GM19025 (cell line): ENCODE measurements at regions not wholly inside any gene's neighbourhood (a gene's known extent, or its start where the extent isn't known, plus 50 kb on each side); places are given as distances from the start of the nearest gene placed in this dataset.
"Not testable (repeated sequence)": the region's sequence is repeated elsewhere in the genome, so short reads cannot be mapped to it uniquely, and the experiment has no call there.

Experiments used
- ATAC-seq: cut with Tn5 transposase; IDR thresholded peaks from one replicate; pipeline ENCODE4 v1.9.1; 2021; ENCODE audit warnings: mild to moderate bottlenecking, low read depth, moderate library complexity; ENCODE audit not compliant: unreplicated experiment

DNA sequence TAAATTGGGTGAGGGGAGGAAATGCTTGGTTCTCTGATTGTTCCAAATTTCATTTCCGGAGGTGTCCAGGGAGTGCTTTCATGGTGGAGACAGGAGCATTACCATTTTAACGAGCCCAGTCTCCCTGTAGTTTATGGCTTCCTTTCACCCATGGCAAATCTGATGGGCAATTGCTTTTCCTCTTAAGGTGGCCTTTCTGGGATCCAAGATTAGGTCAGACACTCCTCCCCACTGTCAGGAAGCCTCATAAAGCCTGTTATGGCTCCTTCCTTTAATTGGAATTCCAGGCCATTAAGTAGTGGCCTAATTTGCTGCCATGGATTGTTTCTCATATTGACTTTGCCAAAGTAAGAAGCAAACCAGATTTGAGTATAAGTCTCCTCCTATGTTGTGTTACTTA, 157.8 kb downstream of the PDCD6IP start:
- ATAC-seq: no peak

DNA sequence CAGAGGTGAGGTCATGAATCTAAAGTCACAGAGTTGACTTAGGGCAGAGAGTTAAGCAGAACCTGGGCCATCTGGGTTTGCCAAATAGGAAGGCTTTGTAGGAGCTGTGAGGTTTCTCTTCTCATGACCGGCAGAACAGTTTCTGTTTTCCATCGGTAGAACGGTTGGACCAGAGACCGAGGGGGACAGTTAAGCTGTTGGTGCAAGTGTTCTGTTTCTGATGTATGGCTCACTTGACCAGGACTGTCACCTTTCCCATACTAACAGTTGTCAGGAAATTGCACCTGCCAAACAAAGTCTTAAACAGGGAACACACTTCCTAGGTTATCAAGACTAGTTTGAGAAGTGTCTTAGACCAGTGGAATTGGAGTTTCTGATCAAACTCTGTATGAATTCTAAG, 158.3 kb downstream of the PDCD6IP start:
- no peak for ATAC-seq

DNA sequence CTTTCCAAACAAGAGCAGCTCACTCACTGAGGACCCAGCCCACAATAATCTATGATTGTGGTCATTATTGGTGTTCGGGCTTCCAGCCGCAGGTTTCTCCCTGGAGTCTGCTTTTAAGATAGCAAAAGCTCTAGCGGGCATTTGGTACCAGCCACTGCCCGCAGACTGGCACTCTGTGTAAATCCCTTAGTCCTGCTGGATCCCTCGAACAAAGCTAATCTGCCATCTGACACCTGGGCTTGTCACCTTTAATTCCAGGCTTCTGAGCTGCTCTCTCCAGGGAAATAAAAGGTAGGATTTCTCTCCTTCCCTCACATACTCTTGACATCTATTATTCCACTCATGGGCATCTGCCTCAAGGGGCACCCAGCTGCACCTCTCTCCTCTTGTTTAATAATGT, 158.7 kb downstream of the PDCD6IP start:
- no peak for ATAC-seq

DNA sequence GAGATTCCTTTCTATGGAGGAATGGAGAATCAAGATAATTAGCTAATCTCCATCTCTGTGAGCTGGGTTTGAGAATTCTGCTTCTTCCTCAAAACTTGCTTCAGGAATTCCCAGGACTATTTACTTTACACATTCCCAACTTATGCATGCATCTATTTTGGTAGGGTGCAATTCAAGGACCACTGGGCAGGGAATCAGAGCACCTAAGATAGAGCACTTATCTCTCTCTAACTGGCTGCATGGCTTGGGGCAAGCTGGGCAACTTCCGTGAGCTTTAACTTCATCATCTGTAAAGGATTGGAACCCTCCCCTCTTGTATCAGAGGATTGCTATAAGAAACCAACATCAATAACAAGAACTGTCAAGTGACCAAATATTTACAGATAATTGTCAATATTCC, 160.2 kb downstream of the PDCD6IP start:
- ATAC-seq: no peak

DNA sequence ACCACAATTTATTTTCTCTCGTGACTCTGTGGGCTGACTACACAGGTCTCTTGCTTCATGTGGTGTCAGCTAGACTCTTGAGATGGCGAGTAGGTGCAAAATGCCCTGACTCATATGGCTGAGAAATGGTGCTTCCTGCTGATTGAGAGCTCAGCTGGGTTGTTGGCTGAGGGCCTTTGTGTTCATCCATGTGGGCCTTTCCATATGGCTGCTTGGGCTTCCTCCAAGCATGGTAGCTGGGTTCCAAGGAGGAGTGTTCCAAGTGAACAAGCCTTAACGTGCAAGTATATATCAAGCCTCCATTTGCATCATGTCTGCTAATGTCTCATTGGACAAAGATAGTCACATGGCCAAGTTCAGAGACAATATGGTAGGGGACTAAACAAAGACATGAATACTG, 164.0 kb downstream of the PDCD6IP start:
- ATAC-seq: no peak

DNA sequence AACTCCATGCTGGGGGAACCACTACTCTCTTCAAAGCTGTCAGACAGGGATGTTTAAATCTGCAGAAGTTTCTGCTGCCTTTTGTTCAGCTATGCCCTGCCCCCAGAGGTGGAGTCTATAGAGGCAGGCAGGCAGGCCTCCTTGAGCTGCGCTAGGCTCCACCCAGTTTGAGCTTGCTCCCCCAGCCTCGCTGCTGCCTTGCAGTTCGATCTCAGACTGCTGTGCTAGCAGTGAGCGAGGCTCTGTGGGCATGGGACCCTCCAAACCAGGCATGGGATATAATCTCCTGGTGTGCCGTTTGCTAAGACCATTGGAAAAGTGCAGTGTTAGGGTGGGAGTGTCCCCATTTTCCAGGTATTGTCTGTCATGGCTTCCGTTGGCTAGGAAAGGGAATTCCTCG, 171.8 kb downstream of the PDCD6IP start:
- ATAC-seq: not testable (repeated sequence)

DNA sequence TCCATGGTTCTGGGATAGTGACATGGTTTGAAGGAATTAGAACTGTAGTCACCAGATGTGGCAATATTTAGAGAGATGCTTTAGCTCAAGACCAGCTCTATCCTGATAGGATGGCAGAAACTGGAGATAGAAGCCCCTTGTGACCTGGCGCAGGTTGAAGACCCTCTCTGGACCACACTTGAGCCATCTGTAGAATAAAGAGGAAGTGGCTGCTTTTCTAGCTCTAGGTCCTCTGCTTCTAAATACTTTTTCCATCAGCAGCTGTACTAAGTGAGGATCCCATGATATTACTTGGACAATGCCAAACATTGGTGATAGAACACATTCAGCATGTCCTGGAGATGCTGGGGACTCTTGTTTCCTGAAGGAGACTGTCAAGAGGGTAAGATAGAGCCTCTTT, 172.6 kb downstream of the PDCD6IP start:
- no peak for ATAC-seq

DNA sequence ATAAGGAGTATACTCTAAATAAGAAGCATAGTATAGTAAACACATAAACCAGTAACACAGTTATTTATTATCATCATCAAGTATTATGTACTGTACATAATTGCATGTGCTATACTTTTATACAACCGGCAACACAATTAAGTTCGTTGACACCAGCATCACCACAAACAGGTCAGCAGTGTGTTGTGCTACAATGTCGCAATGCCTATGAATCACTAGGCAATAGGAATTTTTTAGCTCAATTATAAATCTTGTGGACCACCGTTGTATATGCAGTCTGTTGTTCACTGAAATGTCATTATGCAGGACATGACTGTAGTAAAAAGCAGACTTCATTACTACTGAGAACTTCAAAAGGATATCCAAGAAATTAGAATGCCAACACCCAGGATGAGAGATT, 177.0 kb downstream of the PDCD6IP start:
- no peak for ATAC-seq

DNA sequence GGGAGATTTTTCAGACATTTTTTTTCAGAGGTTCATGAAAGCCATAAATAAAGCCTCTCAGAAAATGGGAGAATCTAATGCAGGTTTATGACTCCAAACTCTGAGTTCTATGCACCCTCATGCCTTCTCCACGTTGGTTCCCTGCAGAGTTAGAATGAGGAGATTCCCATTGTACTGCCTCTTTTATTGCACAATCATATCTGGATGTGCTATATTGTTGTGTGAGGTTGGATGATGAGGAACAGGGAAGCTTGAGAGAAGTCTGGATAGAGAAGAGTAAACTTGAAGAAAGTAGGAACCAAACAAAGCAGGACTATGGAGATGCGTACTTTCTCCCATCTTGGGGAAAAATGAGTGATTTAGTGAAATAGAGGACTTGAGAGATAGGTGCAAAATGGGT, 178.8 kb downstream of the PDCD6IP start:
- no peak for ATAC-seq

DNA sequence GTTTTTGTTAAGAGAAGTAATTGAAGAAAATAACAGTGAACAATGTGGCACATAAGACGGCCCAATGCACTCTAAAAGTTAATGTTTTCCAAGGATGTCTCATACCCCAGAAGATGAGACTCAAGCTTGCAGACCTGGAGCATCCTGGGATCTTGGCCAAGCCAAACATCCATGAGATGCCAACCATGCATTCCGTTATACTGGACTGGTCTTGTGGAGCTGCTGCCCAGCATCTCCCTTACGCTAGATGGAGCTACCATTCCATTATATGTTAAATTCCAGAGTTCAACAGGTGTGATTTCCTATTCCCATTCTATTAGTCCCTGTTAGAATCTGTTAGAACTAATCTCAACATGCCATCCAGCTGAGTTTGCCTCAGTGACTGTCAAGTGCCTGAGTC, 181.8 kb downstream of the PDCD6IP start:
- ATAC-seq: no peak

DNA sequence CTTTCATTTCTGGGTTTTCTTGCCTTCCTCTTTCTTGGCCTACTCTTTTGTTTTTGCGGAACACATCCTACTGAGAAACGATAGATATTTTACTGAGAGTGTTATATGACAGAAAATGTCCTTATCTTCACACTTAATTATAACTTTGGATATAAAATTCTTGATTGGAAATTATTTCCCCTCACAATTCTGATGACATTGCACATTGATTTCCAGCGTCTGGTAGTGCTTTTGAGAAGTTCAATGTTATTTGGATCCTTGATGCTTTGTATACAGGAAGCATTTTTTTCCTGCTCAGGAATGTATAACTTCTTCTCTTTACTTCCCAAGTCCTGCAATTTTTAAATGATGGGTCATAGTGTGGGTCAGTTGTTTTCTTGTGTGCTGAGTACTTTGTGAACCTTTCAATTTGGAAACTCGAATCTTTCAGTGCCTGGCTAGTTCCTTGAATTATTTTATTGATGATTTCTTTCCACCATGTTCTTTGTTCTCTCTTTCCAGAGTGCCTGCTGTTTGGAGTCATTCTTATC, 183.9 kb downstream of the PDCD6IP start:
- ATAC-seq: no peak

DNA sequence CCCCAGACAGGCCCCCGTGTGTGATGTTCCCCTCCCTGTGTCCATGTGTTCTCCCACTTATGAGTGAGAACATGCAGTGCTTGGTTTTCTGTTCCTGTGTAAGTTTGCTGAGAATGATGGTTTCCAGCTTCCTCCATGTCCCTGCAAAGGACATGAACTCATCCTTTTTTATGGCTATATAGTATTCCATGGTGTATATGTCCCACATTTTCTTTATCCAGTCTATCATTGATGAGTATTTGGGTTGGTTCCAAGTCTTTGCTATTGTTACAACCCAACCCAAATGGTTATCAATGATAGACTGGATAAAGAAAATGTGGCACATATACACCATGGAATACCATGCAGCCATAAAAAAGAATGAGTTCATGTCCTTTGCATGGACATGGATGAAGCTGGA, 184.5 kb downstream of the PDCD6IP start:
- not testable (repeated sequence) for ATAC-seq

DNA sequence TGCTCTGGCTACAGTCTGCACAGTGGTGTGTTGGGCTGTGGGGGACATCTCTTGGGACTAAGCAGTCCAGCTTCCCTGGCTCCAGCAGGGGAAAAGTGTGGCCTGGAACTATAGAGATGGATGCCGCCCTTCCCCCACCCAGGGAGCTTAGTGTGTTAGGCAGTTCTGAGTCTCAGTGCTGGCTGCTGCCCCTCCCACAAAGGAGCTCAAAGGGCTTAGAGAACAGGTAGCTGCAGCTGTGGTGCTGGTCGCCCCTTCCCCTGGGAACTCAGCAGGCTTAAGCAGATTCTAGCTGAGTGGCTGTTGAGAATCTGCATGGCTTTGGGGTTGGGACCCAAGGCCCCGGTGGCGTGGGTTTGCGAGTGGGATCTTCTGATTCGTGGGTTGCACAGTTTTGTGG, 190.8 kb downstream of the PDCD6IP start:
- ATAC-seq: no peak

DNA sequence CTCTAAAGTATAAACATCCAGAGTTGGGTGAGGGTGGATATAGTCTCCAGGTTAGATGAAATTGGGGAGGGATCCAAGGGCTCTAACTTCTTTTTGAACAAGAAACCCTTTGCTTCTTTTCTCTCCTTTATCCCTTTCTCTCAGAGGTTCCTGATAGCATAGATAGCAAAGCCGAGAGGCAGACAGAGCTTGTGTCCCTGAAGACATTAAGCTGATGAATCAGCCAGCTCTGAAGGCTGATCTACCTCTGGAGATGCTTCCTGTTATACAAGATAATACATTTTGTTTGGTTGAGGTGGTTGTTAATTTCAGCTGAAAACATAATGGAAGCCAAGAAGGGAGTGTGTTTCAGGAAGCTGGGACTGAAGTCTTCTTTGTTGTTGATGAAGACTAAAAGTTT, 193.2 kb downstream of the PDCD6IP start:
- ATAC-seq: no peak

DNA sequence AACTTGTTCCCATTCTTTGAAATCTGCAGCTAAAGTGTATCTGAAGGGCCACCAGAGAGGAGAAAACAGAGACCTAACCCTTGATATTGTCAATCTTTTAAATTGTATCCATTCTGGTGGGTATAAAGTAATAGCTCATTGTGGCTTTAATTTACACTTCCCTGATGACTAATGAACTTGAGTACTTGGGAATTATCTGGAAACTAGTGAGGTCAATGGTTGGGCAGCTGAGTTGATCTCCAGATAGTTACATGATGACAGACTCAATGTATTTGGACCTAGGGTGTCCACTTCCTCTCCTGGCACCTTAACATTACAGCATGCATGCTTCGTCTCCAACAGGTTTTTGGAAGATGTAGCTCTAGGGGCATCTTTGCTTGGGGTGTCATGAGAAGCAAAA, 195.2 kb downstream of the PDCD6IP start:
- ATAC-seq: no peak

DNA sequence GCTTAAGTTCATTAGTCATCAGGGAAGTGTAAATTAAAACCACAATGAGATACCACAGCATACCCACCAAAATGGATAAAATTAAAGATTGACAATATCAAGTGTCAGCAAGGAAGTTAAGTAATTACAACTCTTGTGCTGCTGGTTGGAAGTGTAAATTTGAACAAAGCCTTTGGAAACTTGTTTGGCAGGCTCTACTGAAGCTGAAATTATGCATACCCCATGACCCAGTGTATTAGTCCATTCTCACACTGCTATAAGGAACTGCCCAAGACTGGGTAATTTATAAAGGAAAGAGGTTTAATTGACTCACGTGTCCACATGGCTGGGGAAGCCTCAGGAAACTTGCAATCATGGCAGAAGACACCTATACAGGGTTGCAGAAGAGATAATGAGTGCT, 196.1 kb downstream of the PDCD6IP start:
- no peak for ATAC-seq

DNA sequence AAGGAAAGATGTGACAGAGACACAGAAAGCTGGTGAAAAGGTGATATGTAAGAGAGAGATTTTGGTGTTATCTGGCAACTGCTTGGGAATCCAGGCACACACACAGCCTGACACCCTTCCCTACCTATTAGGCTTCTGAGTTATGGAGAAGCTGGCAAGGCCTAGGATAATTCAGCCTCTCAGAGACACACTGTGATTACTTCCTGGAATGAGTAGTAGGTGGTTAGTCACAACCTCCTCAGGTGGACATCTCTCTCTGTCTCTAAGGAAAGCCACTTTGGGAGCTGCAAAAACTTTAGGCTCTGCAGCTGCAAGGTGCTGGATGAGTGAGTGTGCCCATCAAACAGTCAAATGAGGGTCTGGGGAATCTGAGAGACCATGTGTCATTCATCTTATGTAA, 201.9 kb downstream of the PDCD6IP start:
- ATAC-seq: no peak

DNA sequence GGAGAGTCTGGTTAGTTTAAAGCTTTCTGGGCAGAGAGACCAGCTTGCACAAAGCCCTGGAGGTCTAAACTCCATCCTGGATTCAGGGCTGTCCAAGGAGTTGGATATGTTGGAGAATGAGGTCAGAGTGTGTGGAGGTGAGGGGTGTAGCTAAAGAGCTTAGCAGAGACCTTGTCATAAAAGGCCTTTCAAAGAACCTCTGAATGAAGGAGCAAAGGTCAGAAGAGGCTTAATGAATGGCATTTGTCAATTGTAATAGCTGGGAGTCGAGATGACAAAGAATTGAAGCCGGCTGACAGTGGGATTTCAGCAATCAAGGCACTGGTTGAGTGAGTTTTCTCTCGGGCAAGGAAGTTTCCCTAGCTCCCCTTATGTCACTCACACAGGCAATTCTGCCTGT, 202.6 kb downstream of the PDCD6IP start:
- ATAC-seq: no peak

DNA sequence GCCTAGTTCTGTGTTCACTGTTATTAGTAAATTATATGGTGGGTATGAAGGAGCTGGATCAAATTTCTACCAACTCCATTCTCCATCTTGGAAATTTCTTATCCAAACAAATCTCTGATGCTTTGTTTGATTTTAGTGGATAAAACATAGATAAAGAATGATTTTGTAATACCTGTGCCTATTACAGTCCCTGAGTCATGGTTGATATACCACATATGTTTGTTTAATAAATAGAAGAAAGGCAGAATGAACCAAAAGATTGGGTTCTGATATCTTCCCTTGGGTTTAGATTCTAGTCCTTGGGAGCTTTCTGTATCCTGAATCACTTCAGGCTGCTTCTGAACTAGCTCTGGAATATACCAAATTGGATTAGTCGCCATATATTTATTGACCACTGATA, 203.6 kb downstream of the PDCD6IP start:
- ATAC-seq: no peak

DNA sequence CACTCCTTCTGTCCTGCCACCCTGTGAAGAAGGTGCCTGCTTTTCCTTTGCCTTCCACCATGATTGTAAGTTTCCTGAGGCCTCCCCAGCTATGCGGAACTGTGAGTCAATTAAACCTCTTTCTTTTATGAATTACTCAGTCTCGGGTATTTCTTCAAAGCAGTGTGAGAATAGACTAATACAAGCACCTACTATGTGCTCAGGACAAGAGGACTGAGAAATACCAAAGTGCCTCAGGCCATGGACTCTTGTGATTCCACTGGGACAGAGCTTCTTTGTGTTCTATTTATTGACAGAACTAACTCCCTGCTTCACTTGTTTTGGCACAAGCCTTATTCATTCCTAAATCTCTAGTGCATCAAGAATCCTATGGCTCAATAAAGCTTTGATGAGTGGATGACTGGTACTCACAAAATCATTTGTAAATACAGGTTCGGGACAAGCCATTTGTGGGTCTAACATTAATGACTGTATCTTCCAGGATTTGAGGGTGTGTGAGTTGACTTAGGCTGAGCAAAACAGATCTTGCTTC, 204.2 kb downstream of the PDCD6IP start:
- ATAC-seq: no peak

DNA sequence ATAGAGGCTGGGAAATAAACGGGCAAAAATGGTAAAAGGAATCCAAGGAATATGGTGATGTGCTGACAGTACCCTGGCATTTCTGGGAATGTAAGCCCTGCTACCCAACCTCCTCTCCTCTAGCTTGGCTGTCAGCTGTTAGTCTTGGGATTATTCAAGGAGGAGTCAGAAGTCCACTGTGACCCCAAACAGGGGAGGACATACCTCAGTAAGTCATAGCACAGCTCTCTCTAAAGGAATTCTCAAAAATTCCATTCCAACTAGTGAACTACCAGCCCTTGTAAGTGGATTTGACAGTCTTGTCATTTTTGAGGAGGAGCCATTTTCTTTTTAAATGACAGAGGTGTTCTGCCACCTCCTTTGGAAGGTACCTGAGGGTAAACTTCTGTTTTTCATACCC, 207.5 kb downstream of the PDCD6IP start:
- no peak for ATAC-seq

DNA sequence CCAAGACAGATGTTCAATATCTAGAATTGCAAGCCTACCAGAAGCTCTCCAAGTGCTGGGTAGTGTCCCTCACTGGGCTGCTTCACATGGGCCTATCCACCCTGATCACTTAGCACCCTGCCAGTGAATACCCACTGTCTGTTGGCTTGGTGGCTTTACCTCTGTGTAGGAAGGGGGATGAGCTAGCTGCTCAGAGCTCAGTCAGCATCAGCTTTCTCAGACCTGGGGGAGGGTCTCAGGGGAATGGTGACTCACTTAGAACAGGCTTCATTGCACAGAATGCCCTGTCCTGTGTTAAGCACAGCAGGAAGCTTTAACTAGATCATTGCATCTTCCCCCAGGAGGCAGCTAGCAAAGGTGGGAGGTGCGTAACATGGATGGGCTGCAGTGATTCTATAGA, 209.8 kb downstream of the PDCD6IP start:
- no peak for ATAC-seq
